Posterior cingulate gyrus (tissue), 11 donors: ENCODE measurements at regions not wholly inside any gene's neighbourhood (a gene's known extent, or its start where the extent isn't known, plus 50 kb on each side); places are given as distances from the start of the nearest gene placed in this dataset.

ENCODE experiments used
- DNase-seq, 10 donors: peaks; one replicate each; pipeline versions ENCODE4 v3.0.0 to v3.0.0-alpha.2; 2020 to 2021; ENCODE audit warnings: mixed read lengths in 3 of 10
- intact Hi-C: fragments of 100-400 bp; cut with DNase I; formaldehyde crosslinking; loops from one replicate; pipeline ENCODE4 v1.15.1; 2023

- DNase-seq: no peak
- intact Hi-C loops: no loop called here
These were observed 441.1 kb upstream of the SEMA3D start for GRCh38 chr7:85627791-85628586.

- DNase-seq: no peak
- intact Hi-C loops: no loop called here
These were observed 435.2 kb upstream of the SEMA3D start for GRCh38 chr7:85622059-85622458.

GRCh38 chr7:85620936-85621685 is 434.3 kb upstream of the SEMA3D start:
- intact Hi-C loops: no loop called here
- DNase-seq: no peak

GRCh38 chr7:85619236-85619635 is 432.4 kb upstream of the SEMA3D start:
- no peak for DNase-seq
- intact Hi-C loops: no loop called here

- DNase-seq: peak in 2 of 10 donors; percentile 37 to 54
These were observed 427.8 kb upstream of the SEMA3D start for GRCh38 chr7:85614684-85615083.

GRCh38 chr7:85612514-85612913 is 425.7 kb upstream of the SEMA3D start:
- intact Hi-C loops: no loop called here
- DNase-seq: no peak

More at GRCh38 chr7:85614684-85615083, 427.8 kb upstream of the SEMA3D start:
- intact Hi-C loops: no loop called here

GRCh38 chr7:85608804-85609203 is 421.9 kb upstream of the SEMA3D start:
- intact Hi-C loops: no loop called here
- no peak for DNase-seq

- no peak for DNase-seq
- intact Hi-C loops: no loop called here
These were observed 415.3 kb upstream of the SEMA3D start for GRCh38 chr7:85602196-85602595.

GRCh38 chr7:85600395-85600794 is 413.5 kb upstream of the SEMA3D start:
- intact Hi-C loops: no loop called here
- DNase-seq: no peak

GRCh38 chr7:85596827-85597226 is 410.0 kb upstream of the SEMA3D start:
- DNase-seq: no peak
- intact Hi-C loops: no loop called here

GRCh38 chr7:85595750-85596178 is 408.9 kb upstream of the SEMA3D start:
- intact Hi-C loops: no loop called here
- DNase-seq: no peak

GRCh38 chr7:85593355-85593754 is 406.5 kb upstream of the SEMA3D start:
- peak in 1 of 10 donors; percentile 22 for DNase-seq
- intact Hi-C loops: no loop called here

- no peak for DNase-seq
- intact Hi-C loops: no loop called here
These were observed 400.9 kb upstream of the SEMA3D start for GRCh38 chr7:85587785-85588184.

GRCh38 chr7:85586091-85586490 is 399.2 kb upstream of the SEMA3D start:
- intact Hi-C loops: no loop called here
- DNase-seq: no peak

- no peak for DNase-seq
- intact Hi-C loops: no loop called here
These were observed 396.5 kb upstream of the SEMA3D start for GRCh38 chr7:85583131-85583953.

GRCh38 chr7:85573844-85574243 is 387.0 kb upstream of the SEMA3D start:
- intact Hi-C loops: no loop called here

GRCh38 chr7:85573346-85573745 is 386.5 kb upstream of the SEMA3D start:
- intact Hi-C loops: no loop called here
- no peak for DNase-seq

More at GRCh38 chr7:85573844-85574243, 387.0 kb upstream of the SEMA3D start:
- DNase-seq: no peak

GRCh38 chr7:85570898-85571297 is 384.0 kb upstream of the SEMA3D start:
- no peak for DNase-seq
- intact Hi-C loops: no loop called here

GRCh38 chr7:85567983-85568382 is 381.1 kb upstream of the SEMA3D start:
- intact Hi-C loops: no loop called here
- DNase-seq: no peak

- intact Hi-C loops: no loop called here
- DNase-seq: peak in 2 of 10 donors; percentile 66 to 74
These were observed 379.4 kb upstream of the SEMA3D start for GRCh38 chr7:85566095-85566794.
